ENCODE measurements at regions not wholly inside any gene's neighbourhood (a gene's known extent, or its start where the extent isn't known, plus 50 kb on each side); places are given as distances from the start of the nearest gene placed in this dataset.

DNA sequence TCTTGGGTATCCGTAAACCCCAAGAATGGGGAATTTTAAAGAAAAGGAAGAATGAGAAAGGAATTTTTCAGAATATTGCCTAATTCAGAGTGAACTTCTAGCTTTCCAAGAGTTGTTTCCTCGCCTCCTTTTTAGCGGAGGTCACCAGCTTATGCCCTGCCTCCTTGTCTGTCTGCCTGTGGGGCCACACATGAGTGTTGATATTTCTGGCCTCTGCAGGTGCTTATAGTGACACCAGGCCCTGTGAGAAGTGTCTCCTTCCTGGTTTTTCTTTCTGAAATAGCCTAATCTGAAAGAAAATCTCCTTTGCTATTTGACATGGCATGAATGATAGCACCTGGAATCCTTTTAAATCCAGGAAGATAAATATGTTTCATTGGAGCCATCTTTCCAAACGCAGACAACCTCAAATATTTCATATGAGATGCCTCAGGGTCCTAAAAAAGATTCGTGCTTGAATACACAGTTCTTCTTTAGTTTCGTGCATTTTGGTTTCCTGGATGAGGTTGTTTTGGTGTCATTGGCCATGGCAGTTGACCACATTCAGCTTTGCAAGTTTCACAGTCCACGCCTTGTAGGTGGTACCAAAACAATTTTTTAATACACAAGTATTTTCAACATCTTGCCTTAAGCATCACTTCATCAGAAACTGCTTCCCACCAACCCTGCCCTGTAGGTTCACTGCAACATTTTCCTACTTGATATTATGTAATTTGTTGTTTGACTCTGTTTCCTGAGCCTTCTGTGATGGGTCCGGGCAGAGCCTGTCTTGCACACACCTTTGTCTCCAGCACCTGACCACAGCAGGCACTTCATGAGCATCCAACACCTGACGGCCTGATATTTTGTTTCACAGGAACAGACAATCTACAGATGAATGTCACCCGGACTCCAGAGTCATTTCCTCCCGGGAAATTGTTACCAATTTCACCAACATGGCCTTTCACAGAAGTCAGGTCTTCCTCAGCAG is 159.4 kb downstream of the C11orf91 start:
- TF ChIP-seq, protein P1, sequence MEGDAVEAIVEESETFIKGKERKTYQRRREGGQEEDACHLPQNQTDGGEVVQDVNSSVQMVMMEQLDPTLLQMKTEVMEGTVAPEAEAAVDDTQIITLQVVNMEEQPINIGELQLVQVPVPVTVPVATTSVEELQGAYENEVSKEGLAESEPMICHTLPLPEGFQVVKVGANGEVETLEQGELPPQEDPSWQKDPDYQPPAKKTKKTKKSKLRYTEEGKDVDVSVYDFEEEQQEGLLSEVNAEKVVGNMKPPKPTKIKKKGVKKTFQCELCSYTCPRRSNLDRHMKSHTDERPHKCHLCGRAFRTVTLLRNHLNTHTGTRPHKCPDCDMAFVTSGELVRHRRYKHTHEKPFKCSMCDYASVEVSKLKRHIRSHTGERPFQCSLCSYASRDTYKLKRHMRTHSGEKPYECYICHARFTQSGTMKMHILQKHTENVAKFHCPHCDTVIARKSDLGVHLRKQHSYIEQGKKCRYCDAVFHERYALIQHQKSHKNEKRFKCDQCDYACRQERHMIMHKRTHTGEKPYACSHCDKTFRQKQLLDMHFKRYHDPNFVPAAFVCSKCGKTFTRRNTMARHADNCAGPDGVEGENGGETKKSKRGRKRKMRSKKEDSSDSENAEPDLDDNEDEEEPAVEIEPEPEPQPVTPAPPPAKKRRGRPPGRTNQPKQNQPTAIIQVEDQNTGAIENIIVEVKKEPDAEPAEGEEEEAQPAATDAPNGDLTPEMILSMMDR (IDR thresholded peaks at IDR 0.05) = no peak
- H3K9me3 ChIP-seq = no peaks in the 10 kb centered on the region

DNA sequence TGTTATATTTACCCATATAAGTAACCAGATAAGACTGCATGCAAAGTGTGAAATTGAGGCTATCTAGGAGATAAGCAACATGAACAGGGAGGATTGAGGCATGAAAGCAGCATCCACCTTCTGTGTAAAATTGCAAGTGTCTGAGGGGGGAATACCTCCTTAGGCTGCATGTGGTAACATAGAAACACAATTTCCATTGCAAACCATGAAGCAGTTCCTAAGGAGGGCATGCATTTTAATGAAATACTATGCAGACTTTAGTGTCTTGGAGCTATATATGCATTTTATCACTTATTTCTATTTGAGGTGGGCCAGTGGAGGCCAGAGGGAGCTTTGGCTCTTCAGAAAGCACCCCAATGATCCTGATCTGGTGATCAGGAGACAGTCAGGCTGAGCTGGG is 160.2 kb downstream of the C11orf91 start:
- no peak overlapping the region for H3K4me3 ChIP-seq (ENCODE audit: low read depth in 1 of 2, low read length in 1 of 2)
- TF ChIP-seq, protein P1 (IDR thresholded peaks at IDR 0.05) = no peak
- peak overlapping the region; percentile 79 for H3K27ac ChIP-seq
- no peaks in the 10 kb centered on the region for H3K9me3 ChIP-seq
- H3K27me3 ChIP-seq = no peaks in the 10 kb centered on the region
- peaks cover 59 to 71% of the 10 kb centered on the region in 2 experiments for H3K4me1 ChIP-seq (ENCODE audit: control insufficient read depth in 1 of 2, insufficient read depth in 1 of 2, low read depth in 1 of 2, low read length in 1 of 2)
- no peaks in the 10 kb centered on the region for H3K36me3 ChIP-seq

More for the DNA sequence above, 159.4 kb downstream of the C11orf91 start:
- Histone ChIP-seq H3K27ac (peak overlapping the region; percentile 79), H3K4me1 (ENCODE audit: control insufficient read depth in 1 of 2, insufficient read depth in 1 of 2, low read depth in 1 of 2, low read length in 1 of 2) (peaks cover 67 to 79% of the 10 kb centered on the region in 2 experiments), H3K4me3 (ENCODE audit: low read depth in 1 of 2, low read length in 1 of 2) (no peak overlapping the region), H3K36me3 (no peaks in the 10 kb centered on the region), H3K27me3 (no peaks in the 10 kb centered on the region)

- H3K4me1 ChIP-seq (ENCODE audit: control insufficient read depth in 1 of 2, insufficient read depth in 1 of 2, low read depth in 1 of 2, low read length in 1 of 2) = peaks cover 52 to 70% of the 10 kb centered on the region in 2 experiments
- no peaks in the 10 kb centered on the region for H3K36me3 ChIP-seq
- no peaks in the 10 kb centered on the region for H3K9me3 ChIP-seq
- H3K27me3 ChIP-seq = no peaks in the 10 kb centered on the region
- TF ChIP-seq, protein P1 (IDR thresholded peaks at IDR 0.05) = no peak
- peak overlapping the region; percentile 79 for H3K27ac ChIP-seq
- H3K4me3 ChIP-seq (ENCODE audit: low read depth in 1 of 2, low read length in 1 of 2) = no peak overlapping the region
Measured at GRCh38 chr11:33539751-33540150, 160.9 kb downstream of the C11orf91 start.

GRCh38 chr11:33538726-33539125 is 161.9 kb downstream of the C11orf91 start:
- H3K27me3 ChIP-seq = no peaks in the 10 kb centered on the region
- H3K27ac ChIP-seq = peak overlapping the region; percentile 79
- no peaks in the 10 kb centered on the region for H3K36me3 ChIP-seq
- H3K9me3 ChIP-seq = no peaks in the 10 kb centered on the region
- peaks cover 42 to 70% of the 10 kb centered on the region in 2 experiments for H3K4me1 ChIP-seq (ENCODE audit: control insufficient read depth in 1 of 2, insufficient read depth in 1 of 2, low read depth in 1 of 2, low read length in 1 of 2)
- TF ChIP-seq, protein P1 (IDR thresholded peaks at IDR 0.05) = no peak
- H3K4me3 ChIP-seq (ENCODE audit: low read depth in 1 of 2, low read length in 1 of 2) = no peak overlapping the region

- Histone ChIP-seq H3K4me3 (ENCODE audit: low read depth in 1 of 2, low read length in 1 of 2) (no peak overlapping the region), H3K27me3 (no peaks in the 10 kb centered on the region), H3K9me3 (no peaks in the 10 kb centered on the region), H3K36me3 (no peaks in the 10 kb centered on the region), H3K4me1 (ENCODE audit: control insufficient read depth in 1 of 2, insufficient read depth in 1 of 2, low read depth in 1 of 2, low read length in 1 of 2) (peaks cover 31 to 62% of the 10 kb centered on the region in 2 experiments), H3K27ac (no peak overlapping the region)
- TF ChIP-seq, protein P1 (IDR thresholded peaks at IDR 0.05) = no peak
Measured at GRCh38 chr11:33536178-33536577, 164.4 kb downstream of the C11orf91 start.
